ENCODE measurements at regions not wholly inside any gene's neighbourhood (a gene's known extent, or its start where the extent isn't known, plus 50 kb on each side); places are given as distances from the start of the nearest gene placed in this dataset.
"Not testable (repeated sequence)": the region's sequence is repeated elsewhere in the genome, so short reads cannot be mapped to it uniquely, and the experiment has no call there.

DNA sequence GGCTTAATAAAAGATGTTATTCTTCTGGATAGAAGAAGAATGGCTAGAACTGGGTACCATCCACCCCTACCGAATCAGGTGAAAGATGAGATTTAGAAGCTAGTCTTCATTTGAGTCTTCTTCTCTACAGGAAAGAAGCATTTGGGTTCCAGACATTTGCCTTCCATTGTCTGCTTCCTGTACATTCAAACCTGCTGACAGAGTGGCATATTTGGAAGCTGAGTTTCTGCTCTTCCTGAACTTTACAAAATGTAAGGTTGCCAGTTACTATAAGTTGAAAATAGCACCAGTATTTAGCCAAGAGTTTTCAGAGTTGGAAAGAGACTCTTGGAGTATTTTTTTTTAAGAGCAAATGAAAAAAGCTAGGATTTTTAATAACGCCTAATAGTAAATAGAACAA is 525.4 kb upstream of the TLE4 start:
- DNase-seq (ENCODE audit: low read depth, low spot score): no peak
- no peak overlapping the region for H3K4me3 ChIP-seq (ENCODE audit: low read length)

DNA sequence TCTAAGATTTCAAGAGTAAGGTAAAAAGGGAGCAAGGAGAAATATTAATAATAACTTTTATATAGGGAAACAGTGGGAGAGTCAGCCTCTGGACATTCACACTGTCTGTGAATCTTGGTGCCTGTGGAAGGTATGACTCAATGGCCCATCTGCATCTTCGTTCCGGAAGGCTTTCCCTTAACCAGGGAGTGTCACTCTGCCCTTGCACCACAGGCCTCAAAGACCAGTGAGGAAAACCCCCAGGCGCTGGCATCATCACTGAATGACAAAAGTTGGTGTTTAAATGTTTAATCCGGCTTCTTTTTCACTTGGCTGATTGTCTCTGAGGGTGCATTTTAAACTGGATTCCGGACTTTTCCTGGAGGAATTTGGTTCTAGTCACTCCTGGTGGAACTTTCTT is 522.4 kb upstream of the TLE4 start:
- no peak for DNase-seq (ENCODE audit: low read depth, low spot score)
- H3K4me3 ChIP-seq (ENCODE audit: low read length): no peak overlapping the region

DNA sequence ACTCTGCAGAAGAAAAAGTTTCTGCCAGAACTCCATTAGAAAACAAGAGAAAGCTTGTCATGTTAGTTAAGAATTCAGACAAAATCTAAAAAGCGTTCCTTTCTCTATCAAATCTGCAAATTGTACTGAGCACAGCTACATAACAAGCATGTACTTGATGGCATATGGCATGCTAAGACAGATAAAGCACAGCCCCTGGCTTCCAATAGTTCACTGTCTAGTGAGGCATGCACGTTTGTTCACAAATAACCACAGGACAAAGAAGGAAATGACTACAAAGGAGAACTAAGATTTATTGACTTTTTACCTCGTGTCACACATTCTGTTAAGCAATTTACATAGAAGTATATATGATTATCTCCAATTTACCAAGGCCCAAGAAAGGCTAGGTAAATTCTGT is 518.2 kb upstream of the TLE4 start:
- no peak overlapping the region for H3K4me3 ChIP-seq (ENCODE audit: low read length)
- DNase-seq (ENCODE audit: low read depth, low spot score): no peak

DNA sequence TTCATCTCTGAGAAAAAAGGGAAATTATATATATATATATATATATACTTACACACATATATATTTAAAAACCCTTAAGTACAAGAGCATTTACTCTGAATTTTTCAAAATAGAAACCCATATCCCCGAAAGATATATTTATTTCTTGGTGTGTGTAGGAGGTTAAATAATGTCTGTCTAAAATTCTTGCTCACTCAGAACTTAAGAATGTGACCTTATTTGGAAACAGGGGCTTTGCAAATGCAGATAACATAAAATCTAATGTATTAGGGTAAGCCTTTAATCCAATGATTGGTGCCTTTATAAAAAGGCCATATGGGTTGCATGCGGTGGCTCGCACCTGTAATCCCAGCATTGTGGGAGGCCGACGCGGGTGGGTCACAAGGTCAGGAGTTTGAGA is 517.3 kb upstream of the TLE4 start:
- no peak overlapping the region for H3K4me3 ChIP-seq (ENCODE audit: low read length)
- no peak for DNase-seq (ENCODE audit: low read depth, low spot score)

DNA sequence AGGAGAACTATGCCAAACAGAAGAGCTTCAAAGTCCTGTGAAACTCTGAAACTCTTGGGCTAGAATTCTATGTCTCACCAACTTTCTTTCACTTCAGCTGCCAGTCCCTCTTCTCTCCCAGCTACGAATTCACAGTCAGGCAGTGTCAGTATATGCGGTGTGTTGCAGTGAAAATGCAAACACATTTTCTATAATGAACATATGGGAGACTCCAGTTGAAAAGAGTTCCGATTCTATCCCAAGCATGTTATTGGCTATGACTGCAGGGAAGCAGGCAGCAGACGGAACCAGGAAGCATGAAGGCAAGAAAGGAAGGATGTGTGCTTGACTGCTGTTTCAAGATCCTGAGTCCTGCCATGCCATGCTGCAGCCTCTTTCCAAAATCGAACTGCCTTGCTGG is 515.7 kb upstream of the TLE4 start:
- DNase-seq (ENCODE audit: low read depth, low spot score): no peak
- no peak overlapping the region for H3K4me3 ChIP-seq (ENCODE audit: low read length)

DNA sequence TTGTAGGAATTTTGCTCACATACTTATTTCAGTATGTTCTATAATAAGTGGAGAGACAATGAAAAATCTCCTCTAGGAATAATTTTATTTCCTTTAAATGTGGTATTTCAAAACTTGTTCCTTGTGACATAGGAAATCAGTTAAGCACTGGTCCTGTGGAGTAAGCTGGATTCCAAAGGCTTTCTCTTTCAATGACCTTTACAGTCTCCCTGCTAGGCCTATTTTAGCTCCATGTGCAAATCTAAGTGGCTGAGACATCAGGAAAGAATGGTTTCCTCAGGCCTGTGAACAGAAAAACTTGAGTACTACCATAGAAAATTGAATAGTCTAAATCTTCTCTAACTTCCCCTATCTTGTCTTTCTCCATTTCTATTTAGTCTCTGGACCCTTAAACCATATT is 514.2 kb upstream of the TLE4 start:
- DNase-seq (ENCODE audit: low read depth, low spot score): no peak
- H3K4me3 ChIP-seq (ENCODE audit: low read length): no peak overlapping the region

DNA sequence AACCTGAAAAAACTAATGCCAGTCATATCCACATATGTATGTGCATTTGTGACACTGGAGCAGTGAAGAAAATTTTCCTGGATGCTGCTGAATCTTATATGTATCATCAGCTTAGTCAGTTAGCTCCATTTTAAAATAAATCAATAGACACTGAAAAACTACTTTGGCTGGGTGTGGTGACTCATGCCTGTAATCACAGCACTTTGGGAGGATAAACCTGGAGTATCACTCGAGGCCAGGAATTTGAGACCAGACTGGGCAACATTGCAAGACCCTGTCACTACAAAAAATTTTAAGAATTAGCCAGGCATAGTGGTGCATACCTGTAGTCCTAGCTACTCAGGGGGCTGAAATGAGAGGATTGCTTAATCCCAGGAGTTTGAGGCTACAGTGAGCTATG is 511.0 kb upstream of the TLE4 start:
- DNase-seq (ENCODE audit: low read depth, low spot score): no peak
- no peak overlapping the region for H3K4me3 ChIP-seq (ENCODE audit: low read length)

DNA sequence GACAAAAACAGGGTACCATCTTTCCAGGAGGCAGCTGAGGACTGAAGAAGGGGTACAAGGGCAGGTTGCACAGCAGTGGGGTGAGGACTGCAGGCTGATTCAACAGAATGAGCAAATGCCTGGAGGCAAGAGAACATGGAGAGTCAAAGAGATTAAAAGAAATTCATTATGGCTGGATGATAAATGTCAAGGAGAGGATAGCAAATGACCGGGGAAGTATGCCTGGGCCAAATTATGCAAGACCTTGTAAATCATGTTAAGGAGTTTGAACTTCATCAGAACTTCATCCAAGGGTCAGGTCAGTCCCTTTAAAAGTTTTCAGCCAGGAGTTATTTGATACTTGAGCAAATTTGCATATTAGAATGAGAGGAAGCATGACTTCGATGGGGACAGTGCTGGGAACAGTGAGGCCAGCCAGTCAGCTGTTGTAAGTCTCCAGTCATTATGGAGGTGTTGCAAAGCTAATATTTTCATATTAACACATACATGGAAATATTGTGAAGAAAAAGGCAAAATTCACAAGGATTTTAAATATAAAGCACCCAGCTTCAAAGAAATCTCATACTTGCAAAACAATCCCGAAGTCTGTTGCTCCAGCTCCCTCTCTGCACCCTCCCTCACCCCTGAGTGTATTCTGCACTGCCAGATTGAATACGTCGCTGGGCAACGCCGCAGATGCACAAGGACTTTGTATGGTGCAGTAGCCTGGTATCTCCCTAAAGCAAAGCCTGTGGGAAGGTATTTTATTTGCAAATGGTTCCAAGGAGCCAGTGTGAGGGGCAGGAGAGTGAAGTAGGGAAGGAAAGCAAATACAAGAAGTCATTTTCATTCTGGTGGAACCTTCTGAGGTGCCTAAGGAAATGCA is 509.8 kb upstream of the TLE4 start:
- no peak for DNase-seq (ENCODE audit: low read depth, low spot score)

DNA sequence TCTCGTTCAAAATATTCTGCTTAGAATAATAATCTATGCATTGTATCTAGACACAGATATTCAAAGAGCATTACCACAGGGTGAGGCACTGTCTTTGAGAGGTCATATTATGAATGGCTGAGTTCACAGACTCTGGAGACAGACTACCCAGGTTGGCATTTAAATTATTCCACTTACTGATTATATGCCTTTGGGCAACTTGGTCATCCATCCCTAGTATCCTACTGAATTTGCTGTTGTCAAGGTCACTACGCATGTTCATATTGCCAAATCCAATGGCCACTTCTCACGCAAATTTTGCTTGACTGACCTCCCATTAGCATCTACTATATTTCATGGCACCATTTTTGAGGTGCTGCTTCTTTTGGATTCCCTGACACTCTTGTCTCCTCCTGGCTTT is 498.6 kb upstream of the TLE4 start:
- H3K4me3 ChIP-seq (ENCODE audit: low read length): no peak overlapping the region
- no peak for DNase-seq (ENCODE audit: low read depth, low spot score)

More for the DNA sequence above, 509.8 kb upstream of the TLE4 start:
- no peak overlapping the region for H3K4me3 ChIP-seq (ENCODE audit: low read length)

DNA sequence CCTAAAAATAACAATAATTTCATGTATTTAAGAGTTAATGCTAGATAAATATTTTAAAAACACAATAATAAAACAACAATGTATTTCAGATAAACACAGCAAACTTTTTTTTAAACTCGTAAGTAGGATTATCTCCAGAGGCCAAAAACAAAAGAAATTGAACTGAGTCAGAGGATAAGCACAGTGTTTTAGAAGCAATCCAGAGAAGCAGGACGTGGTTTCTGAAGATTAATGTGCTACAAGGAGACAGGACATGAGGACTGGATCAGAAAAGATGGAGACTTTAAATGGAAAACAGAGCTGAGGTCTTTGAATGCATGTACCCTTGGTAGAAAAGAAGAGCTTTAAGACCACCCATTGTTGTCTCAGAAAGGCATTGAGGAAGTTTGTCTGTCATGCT is 491.2 kb upstream of the TLE4 start:
- DNase-seq (ENCODE audit: low read depth, low spot score): no peak
- no peak overlapping the region for H3K4me3 ChIP-seq (ENCODE audit: low read length)

DNA sequence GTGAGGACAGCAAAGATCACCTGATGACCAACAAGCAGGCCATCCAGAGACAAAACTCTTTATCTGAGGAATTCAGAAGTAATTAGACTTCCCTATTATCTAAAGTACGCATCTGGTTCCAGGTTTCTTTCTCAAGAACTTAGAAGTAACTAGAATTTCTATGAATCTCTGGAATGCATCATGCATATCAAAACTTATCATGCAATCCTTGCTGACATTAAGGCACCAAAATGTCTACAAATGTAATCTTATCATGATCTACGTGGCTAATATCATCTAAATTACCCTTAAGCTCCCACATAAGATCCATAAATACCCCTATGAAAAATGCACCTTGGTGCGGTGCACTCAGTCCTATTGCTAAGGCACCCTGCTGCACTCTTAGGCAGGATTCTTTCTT is 488.1 kb upstream of the TLE4 start:
- DNase-seq (ENCODE audit: low read depth, low spot score): no peak
- no peak overlapping the region for H3K4me3 ChIP-seq (ENCODE audit: low read length)

DNA sequence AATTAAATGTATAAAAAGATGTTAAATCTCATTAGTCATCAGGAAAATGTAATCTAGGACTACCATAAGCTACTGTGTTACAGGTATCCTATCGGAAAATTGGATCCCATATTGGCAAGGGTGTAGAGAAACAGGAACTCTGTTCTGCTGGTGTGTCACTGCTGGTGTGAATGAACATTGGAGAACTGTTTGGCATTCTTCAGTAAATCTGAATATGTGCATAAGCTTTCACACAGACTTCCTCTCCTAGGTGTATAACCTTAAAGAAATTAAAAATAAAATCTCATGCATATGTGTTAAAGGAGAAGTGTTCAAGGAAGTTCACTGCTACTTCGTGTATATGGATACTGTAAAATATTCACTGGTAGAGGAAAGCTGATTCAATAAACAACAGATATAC is 484.6 kb upstream of the TLE4 start:
- DNase-seq (ENCODE audit: low read depth, low spot score): no peak
- H3K4me3 ChIP-seq (ENCODE audit: low read length): no peak overlapping the region

DNA sequence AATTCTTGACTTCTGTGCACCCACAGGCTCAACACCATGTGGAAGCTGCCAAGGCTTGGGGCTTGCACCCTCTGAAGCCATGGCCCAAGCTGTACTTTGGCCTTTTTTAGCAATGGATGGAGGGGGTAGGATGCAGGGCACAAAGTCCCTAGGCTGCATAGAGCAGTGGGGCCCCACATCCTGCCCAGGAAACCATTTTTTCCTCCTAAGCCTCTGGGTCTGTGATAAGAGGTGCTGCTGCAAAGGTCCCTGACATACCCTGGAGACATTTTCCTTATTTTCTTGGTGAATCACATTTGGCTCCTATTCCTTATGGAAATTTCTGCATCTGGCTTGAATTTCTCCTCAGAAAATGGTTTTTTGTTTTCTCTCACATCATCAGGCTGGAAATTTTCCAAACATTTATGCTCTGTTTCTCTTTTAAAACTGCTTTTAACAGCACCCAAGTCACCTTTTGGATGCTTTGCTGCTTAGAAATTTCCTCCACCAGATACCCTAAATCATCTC is 482.7 kb upstream of the TLE4 start:
- no peak for DNase-seq (ENCODE audit: low read depth, low spot score)
- H3K4me3 ChIP-seq (ENCODE audit: low read length): no peak overlapping the region

DNA sequence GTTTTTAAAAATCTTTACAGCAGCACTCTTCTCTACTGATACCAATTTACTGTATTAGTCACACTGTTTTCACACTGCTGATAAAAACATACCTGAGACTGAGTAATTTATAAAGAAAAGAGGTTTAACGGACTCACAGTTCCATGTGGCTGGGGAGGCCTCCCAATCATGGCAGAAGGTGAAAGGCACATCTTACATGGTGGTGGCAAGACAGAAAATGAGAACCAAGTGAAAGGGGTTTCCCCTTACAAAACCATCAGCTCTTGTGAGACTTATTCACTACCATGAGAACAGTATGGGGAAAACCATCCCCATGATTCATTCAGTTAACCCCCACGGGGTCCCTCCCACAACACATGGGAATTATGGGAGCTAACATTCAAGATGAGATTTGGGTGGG is 481.9 kb upstream of the TLE4 start:
- not testable (repeated sequence) for DNase-seq (ENCODE audit: low read depth, low spot score); H3K4me3 ChIP-seq (ENCODE audit: low read length)

DNA sequence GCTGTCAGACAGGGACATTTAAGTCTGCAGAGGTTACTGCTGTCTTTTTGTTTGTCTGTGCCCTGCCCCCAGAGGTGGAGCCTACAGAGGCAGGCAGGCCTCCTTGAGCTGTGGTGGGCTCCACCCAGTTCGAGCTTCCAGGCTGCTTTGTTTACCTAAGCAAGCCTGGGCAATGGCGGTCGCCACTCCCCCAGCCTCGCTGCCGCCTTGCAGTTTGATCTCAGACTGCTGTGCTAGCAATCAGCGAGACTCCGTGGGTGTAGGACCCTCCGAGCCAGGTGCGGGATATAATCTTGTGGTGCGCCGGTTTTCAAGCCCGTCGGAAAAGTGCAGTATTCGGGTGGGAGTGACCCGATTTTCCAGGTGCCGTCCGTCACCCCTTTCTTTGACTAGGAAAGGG is 468.5 kb upstream of the TLE4 start:
- DNase-seq (ENCODE audit: low read depth, low spot score); H3K4me3 ChIP-seq (ENCODE audit: low read length): not testable (repeated sequence)

DNA sequence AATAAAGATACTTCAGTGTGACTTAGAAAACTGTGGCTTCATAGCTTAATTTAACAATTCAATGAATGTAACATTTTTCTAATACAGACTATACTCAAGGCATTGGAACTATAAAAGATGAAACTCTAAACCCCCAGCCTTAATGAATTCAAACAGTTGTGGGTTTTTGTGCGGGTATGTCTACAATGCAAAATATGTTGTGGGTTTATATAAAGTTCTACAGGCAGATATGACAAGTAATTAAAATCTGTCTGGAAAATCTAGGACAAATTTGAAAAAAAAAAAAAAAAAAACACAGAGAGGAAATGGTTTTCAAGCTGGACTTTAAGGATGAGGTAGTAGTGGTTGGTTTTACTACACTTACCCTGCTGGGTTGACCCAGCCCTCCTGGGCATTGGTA is 467.5 kb upstream of the TLE4 start:
- no peak overlapping the region for H3K4me3 ChIP-seq (ENCODE audit: low read length)
- DNase-seq (ENCODE audit: low read depth, low spot score): no peak

DNA sequence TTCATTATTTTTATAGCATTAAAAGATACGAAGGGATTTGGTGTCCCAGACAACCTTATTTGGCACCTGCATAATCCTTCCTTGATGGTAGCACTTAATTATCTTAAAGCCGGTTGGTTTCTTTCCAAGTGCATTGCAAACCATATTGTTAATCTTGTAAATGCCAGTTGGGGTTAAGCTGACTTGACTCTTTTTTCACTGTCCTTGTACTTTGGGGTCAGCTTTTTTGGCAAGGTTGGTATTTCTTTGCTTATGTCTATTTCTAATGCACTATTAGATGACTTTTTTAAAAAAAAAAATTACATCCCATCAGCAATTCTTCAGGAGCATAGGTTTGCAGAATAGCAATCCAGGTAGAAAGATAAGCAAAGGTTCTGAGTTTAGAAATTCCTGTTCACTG is 466.8 kb upstream of the TLE4 start:
- DNase-seq (ENCODE audit: low read depth, low spot score): no peak
- no peak overlapping the region for H3K4me3 ChIP-seq (ENCODE audit: low read length)

DNA sequence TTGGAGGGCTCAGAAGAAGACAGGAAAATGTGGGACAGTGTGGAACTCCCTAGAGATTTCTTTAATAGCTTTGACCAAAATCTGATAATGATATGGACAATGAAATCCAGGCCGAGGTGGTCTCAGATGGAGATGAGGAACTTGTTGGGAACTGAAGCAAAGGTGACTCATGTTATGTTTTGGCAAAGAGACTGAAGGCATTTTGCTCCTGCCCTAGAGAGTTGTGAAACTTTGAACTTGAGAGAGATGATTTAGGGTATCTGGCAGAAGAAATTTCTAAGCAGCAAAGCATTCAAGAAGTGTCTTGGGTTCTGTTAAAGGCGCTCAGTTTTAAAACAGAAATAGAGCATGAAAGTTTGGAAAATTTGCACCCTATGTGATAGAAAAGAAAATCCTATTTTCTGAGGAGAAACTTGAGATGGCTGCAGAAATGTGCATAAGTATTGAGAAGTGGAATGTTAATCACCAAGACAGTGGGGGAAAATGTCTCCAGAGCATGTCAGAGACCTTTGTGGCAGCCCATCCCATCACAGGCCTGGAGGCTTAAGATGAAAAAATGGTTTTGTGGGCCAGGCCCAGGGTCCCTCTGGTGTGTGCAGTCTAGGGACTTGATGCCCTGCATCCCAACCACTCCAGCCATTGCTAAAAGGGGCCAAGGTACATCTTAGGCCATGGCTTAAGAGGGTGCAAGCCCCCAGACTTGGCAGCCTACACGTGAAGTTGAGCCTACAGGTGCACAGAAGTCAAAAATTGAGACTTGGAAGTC is 463.7 kb upstream of the TLE4 start:
- DNase-seq (ENCODE audit: low read depth, low spot score): no peak
- no peak overlapping the region for H3K4me3 ChIP-seq (ENCODE audit: low read length)

DNA sequence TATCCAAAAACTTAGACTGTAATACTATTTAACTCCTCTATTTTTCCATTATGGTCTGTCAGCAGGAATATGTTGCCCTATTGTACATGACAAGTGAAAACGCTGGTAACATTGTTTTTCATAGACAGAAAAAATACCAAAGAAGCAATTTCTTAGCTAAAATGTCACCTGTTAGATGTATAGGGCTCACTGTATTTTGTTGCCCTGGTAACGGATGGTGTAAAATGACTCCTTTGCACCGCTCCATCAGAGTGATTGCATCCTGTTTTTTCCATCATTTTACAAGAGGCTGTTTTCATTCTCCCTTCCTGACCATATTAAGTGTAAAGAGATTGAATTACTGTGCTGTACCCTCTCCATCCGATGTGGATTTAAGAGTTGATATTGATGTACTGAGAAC is 460.1 kb upstream of the TLE4 start:
- no peak for DNase-seq (ENCODE audit: low read depth, low spot score)

DNA sequence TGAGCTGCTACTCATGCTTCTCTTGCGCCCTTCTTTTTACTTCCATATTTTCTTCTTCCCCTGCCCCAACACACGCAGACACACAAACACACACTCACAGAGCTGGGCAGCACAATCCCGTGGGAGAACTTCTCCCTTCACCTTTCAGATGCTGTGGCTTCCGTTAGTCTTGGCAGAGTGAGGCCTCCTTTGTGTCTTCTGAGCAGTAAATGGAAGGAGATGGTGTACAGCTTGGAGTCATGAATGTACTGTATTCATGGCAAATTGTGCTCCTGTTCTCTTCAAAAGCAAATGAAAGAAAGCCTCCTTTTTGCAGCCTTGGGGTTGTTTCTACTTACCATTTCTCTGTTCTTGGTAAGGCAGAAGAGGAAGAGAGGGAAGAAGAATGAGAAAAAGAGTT is 456.6 kb upstream of the TLE4 start:
- no peak overlapping the region for H3K4me3 ChIP-seq (ENCODE audit: low read length)
- no peak for DNase-seq (ENCODE audit: low read depth, low spot score)

More for the DNA sequence above, 460.1 kb upstream of the TLE4 start:
- no peak overlapping the region for H3K4me3 ChIP-seq (ENCODE audit: low read length)

Measured in Jurkat, Clone E6-1 (cell line).